ENCODE measurements at regions not wholly inside any gene's neighbourhood (a gene's known extent, or its start where the extent isn't known, plus 50 kb on each side); places are given as distances from the start of the nearest gene placed in this dataset.
"Not testable (repeated sequence)": the region's sequence is repeated elsewhere in the genome, so short reads cannot be mapped to it uniquely, and the experiment has no call there.

- no peak for DNase-seq
Observed at GRCh38 chr7:52777051-52777822, 258.2 kb upstream of the POM121L12 start.

GRCh38 chr7:52775876-52776275, 259.6 kb upstream of the POM121L12 start:
- DNase-seq: no peak

- no peak for DNase-seq
Observed at GRCh38 chr7:52771177-52771576, 264.3 kb upstream of the POM121L12 start.

- DNase-seq: no peak
Observed at GRCh38 chr7:52764492-52765169, 270.8 kb upstream of the POM121L12 start.

GRCh38 chr7:52758356-52758755, 277.1 kb upstream of the POM121L12 start:
- no peak for DNase-seq

GRCh38 chr7:52753855-52754254, 281.6 kb upstream of the POM121L12 start:
- no peak for DNase-seq

GRCh38 chr7:52752891-52753290, 282.5 kb upstream of the POM121L12 start:
- no peak for DNase-seq

- no peak for DNase-seq
Observed at GRCh38 chr7:52749880-52750279, 285.6 kb upstream of the POM121L12 start.

- DNase-seq: no peak
Observed at GRCh38 chr7:52747817-52748216, 287.6 kb upstream of the POM121L12 start.

GRCh38 chr7:52741670-52742290, 293.7 kb upstream of the POM121L12 start:
- no peak for DNase-seq

- no peak for DNase-seq
Observed at GRCh38 chr7:52735656-52736055, 299.8 kb upstream of the POM121L12 start.

- not testable (repeated sequence) for DNase-seq
Observed at GRCh38 chr7:52728683-52729082, 306.8 kb upstream of the POM121L12 start.

GRCh38 chr7:52727632-52728031, 307.8 kb upstream of the POM121L12 start:
- DNase-seq: no peak

- DNase-seq: no peak
Observed at GRCh38 chr7:52726986-52727385, 308.4 kb upstream of the POM121L12 start.

- no peak for DNase-seq
Observed at GRCh38 chr7:52726493-52726892, 308.9 kb upstream of the POM121L12 start.

GRCh38 chr7:52723606-52724005, 311.8 kb upstream of the POM121L12 start:
- no peak for DNase-seq

GRCh38 chr7:52720856-52721255, 314.6 kb upstream of the POM121L12 start:
- DNase-seq: no peak

- DNase-seq: no peak
Observed at GRCh38 chr7:52719677-52720076, 315.8 kb upstream of the POM121L12 start.

- DNase-seq: no peak
Observed at GRCh38 chr7:52715701-52716100, 319.7 kb upstream of the POM121L12 start.

GRCh38 chr7:52712938-52713337, 322.5 kb upstream of the POM121L12 start:
- DNase-seq: no peak

GRCh38 chr7:52711951-52712350, 323.5 kb upstream of the POM121L12 start:
- no peak for DNase-seq

- no peak for DNase-seq
Observed at GRCh38 chr7:52708846-52709245, 326.6 kb upstream of the POM121L12 start.

GRCh38 chr7:52705768-52706167, 329.7 kb upstream of the POM121L12 start:
- no peak for DNase-seq

- DNase-seq: no peak
Observed at GRCh38 chr7:52700349-52700748, 335.1 kb upstream of the POM121L12 start.

Data from fibroblast of skin of scalp (primary cell).